GM12801 (cell line): ENCODE measurements at regions not wholly inside any gene's neighbourhood (a gene's known extent, or its start where the extent isn't known, plus 50 kb on each side); places are given as distances from the start of the nearest gene placed in this dataset.

Source experiments
- TF ChIP-seq, protein P1 (sequence below): IDR thresholded peaks from one replicate; pipeline ENCODE4 v1.5.1; 2011; ENCODE audit warnings: control low read depth; ENCODE audit not compliant: insufficient read length; ENCODE audit errors: extremely low read depth

DNA sequence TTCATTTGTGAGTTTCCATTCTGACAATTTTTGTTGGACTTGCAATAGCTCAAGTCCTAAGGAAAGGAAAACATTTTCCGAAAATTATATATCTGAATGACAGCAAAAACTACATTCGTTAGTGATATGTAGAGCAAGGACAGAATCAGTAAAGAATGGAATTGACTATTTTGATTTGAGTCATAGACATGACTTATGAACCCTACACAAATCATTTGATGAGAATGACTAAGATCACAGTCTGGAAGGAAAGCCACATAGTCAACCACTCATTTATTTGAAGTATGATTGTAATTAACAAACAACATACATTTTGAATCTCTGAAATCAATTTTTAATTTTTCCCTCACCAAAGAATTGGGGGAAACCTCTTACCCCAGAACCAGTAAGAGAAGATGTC, 231.6 kb upstream of the CRIM1 start:
- TF ChIP-seq, protein P1, sequence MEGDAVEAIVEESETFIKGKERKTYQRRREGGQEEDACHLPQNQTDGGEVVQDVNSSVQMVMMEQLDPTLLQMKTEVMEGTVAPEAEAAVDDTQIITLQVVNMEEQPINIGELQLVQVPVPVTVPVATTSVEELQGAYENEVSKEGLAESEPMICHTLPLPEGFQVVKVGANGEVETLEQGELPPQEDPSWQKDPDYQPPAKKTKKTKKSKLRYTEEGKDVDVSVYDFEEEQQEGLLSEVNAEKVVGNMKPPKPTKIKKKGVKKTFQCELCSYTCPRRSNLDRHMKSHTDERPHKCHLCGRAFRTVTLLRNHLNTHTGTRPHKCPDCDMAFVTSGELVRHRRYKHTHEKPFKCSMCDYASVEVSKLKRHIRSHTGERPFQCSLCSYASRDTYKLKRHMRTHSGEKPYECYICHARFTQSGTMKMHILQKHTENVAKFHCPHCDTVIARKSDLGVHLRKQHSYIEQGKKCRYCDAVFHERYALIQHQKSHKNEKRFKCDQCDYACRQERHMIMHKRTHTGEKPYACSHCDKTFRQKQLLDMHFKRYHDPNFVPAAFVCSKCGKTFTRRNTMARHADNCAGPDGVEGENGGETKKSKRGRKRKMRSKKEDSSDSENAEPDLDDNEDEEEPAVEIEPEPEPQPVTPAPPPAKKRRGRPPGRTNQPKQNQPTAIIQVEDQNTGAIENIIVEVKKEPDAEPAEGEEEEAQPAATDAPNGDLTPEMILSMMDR = no peak

DNA sequence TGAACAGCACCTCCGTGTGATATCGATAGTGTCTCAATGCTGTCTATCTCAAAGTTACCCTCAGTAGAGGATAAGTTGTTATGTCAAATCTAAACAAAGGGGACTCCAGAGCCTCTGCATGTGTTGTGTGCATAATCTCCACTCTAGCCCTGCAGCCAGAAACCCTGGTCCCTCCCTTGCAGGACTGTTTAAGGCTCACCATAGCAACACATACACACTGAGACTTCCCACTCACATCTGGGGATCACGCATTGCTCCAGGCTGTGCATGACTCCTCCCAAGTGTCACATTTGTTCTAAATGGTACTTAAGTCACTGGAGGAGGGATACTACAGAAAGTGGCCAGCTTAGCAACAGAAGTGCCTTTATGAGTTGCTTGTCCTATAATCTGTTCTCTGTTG, 258.6 kb upstream of the CRIM1 start:
- TF ChIP-seq, protein P1 = no peak

DNA sequence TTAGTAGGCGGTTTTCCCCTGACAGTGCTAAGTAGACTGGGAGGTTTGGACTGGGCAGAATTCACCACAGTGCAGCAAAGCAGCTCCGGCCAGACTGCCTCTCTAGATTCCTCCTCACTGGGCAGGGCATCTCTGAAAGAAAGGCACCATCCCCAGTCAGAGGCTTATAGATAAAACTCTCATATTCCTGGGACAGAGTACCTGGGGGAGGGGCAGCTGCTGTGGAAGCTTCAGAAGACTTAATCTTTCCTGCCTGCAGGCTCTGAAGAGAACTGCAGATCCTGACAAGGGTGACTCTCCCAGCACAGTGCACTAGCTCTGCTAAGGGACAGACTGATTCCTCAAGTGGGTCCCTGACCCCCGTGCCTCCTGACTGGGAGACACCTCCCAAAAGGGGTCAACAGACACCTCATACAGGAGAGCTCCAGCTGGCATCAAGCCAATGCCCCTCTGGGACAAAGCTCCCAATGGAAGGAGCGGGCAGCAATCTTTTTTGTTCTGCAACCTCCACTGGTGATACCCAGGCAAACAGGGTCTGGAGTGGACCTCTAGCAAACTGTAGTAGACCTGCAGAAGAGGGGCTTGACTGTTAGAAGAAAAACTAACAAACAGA, 266.8 kb upstream of the CRIM1 start:
- TF ChIP-seq, protein P1 = no peak

DNA sequence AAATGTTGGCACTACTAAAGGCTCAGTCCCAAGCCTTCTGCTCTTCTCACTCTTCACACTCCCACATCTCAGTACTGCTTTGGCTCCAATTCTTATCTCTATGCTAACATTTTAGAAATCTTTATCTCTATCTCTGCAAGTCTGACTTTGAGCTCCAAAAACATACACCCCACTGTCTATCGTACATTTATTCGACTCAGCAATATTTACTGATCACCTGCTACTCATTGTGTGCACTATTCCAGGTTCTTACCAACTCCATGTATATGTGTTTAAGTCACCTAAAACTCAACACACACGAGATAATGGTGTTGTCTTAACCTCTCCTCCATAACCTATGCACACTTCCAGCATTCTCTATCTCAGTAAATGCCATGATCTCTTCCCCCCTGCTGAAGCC, 268.2 kb upstream of the CRIM1 start:
- TF ChIP-seq, protein P1 = no peak

DNA sequence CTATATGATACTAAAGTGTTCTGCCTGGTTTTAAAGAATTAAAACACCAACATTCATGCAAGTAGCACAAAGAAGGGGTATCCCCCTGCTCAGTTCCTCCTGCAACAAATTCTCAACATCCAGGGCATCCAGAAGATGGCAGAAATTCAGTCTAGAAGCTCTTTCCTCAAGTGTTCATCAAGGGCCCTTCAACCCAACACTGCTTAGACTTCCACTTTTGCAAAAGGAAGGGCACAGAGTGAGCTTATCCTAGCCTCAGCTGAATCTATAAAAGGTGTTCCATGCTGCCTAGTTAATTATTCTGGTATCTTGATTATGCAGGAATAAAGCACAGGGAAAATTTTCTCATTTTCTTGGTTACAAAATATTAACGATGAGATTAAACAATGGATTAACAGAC, 275.8 kb upstream of the CRIM1 start:
- TF ChIP-seq, protein P1 = no peak

DNA sequence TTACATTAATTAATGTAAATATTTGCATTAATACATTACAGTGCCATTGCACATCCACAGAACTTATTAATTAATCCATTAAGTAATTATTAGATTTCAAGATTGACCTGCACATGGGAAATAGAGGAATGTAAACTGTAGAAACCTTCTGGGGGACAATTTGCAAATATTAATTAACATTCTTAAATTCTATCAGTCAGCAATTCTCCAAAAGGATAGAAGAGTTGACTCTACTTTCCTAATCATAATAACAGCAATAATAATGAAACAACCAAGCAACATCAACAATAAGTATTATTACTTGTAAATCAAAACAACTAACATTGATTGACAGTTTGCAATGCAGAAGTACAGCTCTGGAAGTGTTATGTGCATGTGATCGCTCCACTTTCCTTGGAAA, 281.6 kb upstream of the CRIM1 start:
- TF ChIP-seq, protein P1 = no peak

DNA sequence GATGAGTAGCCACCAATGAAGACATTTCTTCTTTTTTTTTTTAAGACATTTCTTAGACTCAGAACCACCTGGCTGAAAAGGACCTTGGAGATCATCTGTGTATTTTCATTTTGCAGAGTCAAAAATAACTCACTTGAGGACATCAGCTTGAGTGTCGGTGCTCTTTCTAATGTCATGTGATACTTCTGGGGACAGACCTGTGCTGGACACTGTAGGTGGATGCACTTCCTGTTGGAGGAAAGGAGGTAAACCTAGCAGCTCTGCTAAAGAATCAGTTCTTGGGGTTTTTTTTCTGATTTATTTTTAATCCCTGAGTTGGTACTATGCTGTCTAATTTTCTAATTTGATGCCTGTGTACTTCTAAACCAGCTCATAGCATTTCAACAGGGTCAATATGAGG, 283.9 kb upstream of the CRIM1 start:
- TF ChIP-seq, protein P1 = no peak
